GM23338 (cell line): ENCODE measurements at regions not wholly inside any gene's neighbourhood (a gene's known extent, or its start where the extent isn't known, plus 50 kb on each side); places are given as distances from the start of the nearest gene placed in this dataset.

Source experiments
- ATAC-seq: fragments of 200-7000 bp; cut with Tn5 transposase; 3 replicates; pipeline ENCODE4 v1.9.1; 2020
- DNase-seq: peaks from one replicate; pipeline ENCODE4 v3.0.0-alpha.2; 2015; ENCODE audit warnings: low spot score
- H2AFZ ChIP-seq: fragments of 200-600 bp; sonication (generic); 2 replicates; pipeline ENCODE4 v1.8.0; 2016; ENCODE audit warnings: antibody characterized with exemption, mild to moderate bottlenecking, moderate library complexity
- H3F3A ChIP-seq: fragments of 200-600 bp; sonication (generic); replicated peaks from 2 replicates; pipeline ENCODE4 v1.8.0; 2017; ENCODE audit warnings: antibody characterized with exemption, mixed run types, low read depth
- H3K27ac ChIP-seq: fragments of 200-600 bp; sonication (generic); 2 replicates; pipeline ENCODE4 v1.6.1; 2016; ENCODE audit warnings: low read depth
- H3K27me3 ChIP-seq: fragments of 200-600 bp; sonication (generic); 2 replicates; pipeline ENCODE4 v1.8.0; 2016; ENCODE audit warnings: mild to moderate bottlenecking, mixed run types, moderate library complexity; ENCODE audit not compliant: insufficient read depth
- H3K36me3 ChIP-seq: fragments of 200-600 bp; sonication (generic); 2 replicates; pipeline ENCODE4 v1.8.0; 2016; ENCODE audit warnings: mild to moderate bottlenecking; ENCODE audit not compliant: insufficient read depth
- H3K4me1 ChIP-seq: fragments of 200-600 bp; sonication (generic); 2 replicates; pipeline ENCODE4 v1.8.0; 2016; ENCODE audit warnings: mild to moderate bottlenecking, moderate library complexity; ENCODE audit not compliant: insufficient read depth
- H3K4me2 ChIP-seq: fragments of 200-600 bp; sonication (generic); 2 replicates; pipeline ENCODE4 v1.7.1; 2017; ENCODE audit warnings: mixed run types
- H3K4me3 ChIP-seq: fragments of 200-600 bp; sonication (generic); 2 replicates; pipeline ENCODE4 v1.6.1; 2016; ENCODE audit warnings: mixed run types
- H3K79me2 ChIP-seq: fragments of 200-600 bp; sonication (generic); replicated peaks from 2 replicates; pipeline ENCODE4 v1.8.0; 2017; ENCODE audit warnings: mild to moderate bottlenecking; ENCODE audit not compliant: insufficient read depth
- H3K9me2 ChIP-seq: fragments of 200-600 bp; sonication (generic); 2 replicates; pipeline ENCODE4 v1.8.0; 2017; ENCODE audit not compliant: insufficient read depth
- H4K20me1 ChIP-seq: fragments of 200-600 bp; sonication (generic); replicated peaks from 2 replicates; pipeline ENCODE4 v1.8.0; 2017; ENCODE audit warnings: mild to moderate bottlenecking; ENCODE audit not compliant: insufficient read depth
- H3K27ac Mint-ChIP-seq: 2 replicates; pipeline ENCODE4 v1.8.0; 2020; ENCODE audit warnings: inconsistent platforms, mild to moderate bottlenecking, moderate library complexity, mixed read lengths
- H3K27me3 Mint-ChIP-seq: 3 replicates; pipeline ENCODE4 v1.8.0; 2022; ENCODE audit warnings: low read depth, mild to moderate bottlenecking, moderate library complexity, mixed read lengths, inconsistent platforms; ENCODE audit not compliant: insufficient read depth, poor library complexity
- H3K36me3 Mint-ChIP-seq: 3 replicates; pipeline ENCODE4 v1.8.0; 2021; ENCODE audit warnings: low read depth, mild to moderate bottlenecking, inconsistent platforms, moderate library complexity, mixed read lengths
- H3K4me1 Mint-ChIP-seq: 3 replicates; pipeline ENCODE4 v1.8.0; 2020; ENCODE audit warnings: mild to moderate bottlenecking, inconsistent platforms, mixed read lengths
- H3K4me3 Mint-ChIP-seq: 3 replicates; pipeline ENCODE4 v1.8.0; 2021; ENCODE audit warnings: moderate library complexity, mild to moderate bottlenecking, inconsistent platforms, mixed read lengths
- H3K9me3 Mint-ChIP-seq: 3 replicates; pipeline ENCODE4 v1.8.0; 2020; ENCODE audit warnings: moderate library complexity, mild to moderate bottlenecking, inconsistent platforms, mixed read lengths
- EZH2 ChIP-seq: fragments of 200-600 bp; sonication (generic); IDR thresholded peaks from one replicate; pipeline ENCODE4 v1.8.0; 2017; ENCODE audit warnings: antibody characterized with exemption, mild to moderate bottlenecking, low read depth; ENCODE audit not compliant: unreplicated experiment
- EZH2phosphoT487 ChIP-seq: fragments of 200-600 bp; sonication (generic); IDR thresholded peaks from one replicate; pipeline ENCODE4 v1.8.1; 2018; ENCODE audit warnings: antibody characterized with exemption; ENCODE audit not compliant: unreplicated experiment
- JUNB ChIP-seq: IDR thresholded peaks from one replicate; pipeline ENCODE4 v1.6.1; 2016; ENCODE audit warnings: antibody characterized with exemption; ENCODE audit not compliant: unreplicated experiment
- NANOG ChIP-seq: IDR thresholded peaks from 2 replicates; pipeline ENCODE4 v1.6.1; 2016; ENCODE audit warnings: antibody characterized with exemption, borderline replicate concordance
- POLR2AphosphoS5 ChIP-seq: IDR thresholded peaks from 2 replicates; pipeline ENCODE4 v1.6.1; 2016; ENCODE audit warnings: antibody characterized with exemption, low read depth
- STAT1 ChIP-seq: IDR thresholded peaks from one replicate; pipeline ENCODE4 v1.6.1; 2016; ENCODE audit warnings: antibody characterized with exemption; ENCODE audit not compliant: unreplicated experiment
- ZNF114 ChIP-seq: fragments of 250-450 bp; sonication (Bioruptor Pico); IDR thresholded peaks from 2 replicates; pipeline ENCODE4 v1.5.0; 2020; ENCODE audit warnings: mild to moderate bottlenecking, moderate library complexity
- ZNF331 ChIP-seq: fragments of 250-450 bp; sonication (Bioruptor Pico); IDR thresholded peaks from 2 replicates; pipeline ENCODE4 v1.5.0; 2020; ENCODE audit warnings: low read depth, mild to moderate bottlenecking, moderate library complexity
- ZNF462 ChIP-seq: fragments of 250-450 bp; sonication (Bioruptor Pico); IDR thresholded peaks from 2 replicates; pipeline ENCODE4 v1.5.0; 2020; ENCODE audit warnings: mild to moderate bottlenecking, moderate library complexity
- TF ChIP-seq, protein P1 (sequence below): IDR thresholded peaks from 2 replicates; pipeline ENCODE4 v1.6.1; 2016; ENCODE audit warnings: antibody characterized with exemption
- TF ChIP-seq, protein P2 (sequence below): IDR thresholded peaks from one replicate; pipeline ENCODE4 v1.6.1; 2018; ENCODE audit warnings: antibody characterized with exemption; ENCODE audit not compliant: unreplicated experiment
- TF ChIP-seq, protein P3 (sequence below), 2 experiments: fragments of 200-600 bp in 1 of 2; sonication (generic) in 1 of 2; conservative IDR thresholded peaks; 2 replicates each; pipeline versions ENCODE4 v1.5.1 to v1.6.1; 2016 to 2017; ENCODE audit warnings: antibody characterized with exemption in 2 of 2, low read depth in 2 of 2, mild to moderate bottlenecking in 2 of 2, moderate library complexity in 1 of 2

DNA sequence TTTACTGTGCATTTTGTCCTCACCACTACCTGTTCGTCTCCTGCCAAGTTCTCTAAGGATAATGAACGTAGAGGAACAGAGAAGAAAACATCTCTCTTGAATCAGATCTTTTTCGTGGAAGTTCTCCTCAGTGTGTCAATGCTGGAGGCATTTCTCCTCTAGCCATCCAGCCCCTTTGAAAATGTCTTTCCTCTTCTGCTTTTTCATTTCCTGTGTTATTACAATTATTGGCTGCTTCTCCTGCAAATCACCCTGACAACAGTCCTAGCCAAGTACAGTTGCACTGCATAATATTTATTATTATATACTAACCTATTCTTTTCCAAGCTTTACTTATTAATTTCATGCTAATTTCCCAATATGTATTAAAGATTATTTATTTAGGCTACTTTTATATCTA, 61.8 kb upstream of the TRPM3 start:
- no peak for TF ChIP-seq EZH2
- TF ChIP-seq, protein P1, sequence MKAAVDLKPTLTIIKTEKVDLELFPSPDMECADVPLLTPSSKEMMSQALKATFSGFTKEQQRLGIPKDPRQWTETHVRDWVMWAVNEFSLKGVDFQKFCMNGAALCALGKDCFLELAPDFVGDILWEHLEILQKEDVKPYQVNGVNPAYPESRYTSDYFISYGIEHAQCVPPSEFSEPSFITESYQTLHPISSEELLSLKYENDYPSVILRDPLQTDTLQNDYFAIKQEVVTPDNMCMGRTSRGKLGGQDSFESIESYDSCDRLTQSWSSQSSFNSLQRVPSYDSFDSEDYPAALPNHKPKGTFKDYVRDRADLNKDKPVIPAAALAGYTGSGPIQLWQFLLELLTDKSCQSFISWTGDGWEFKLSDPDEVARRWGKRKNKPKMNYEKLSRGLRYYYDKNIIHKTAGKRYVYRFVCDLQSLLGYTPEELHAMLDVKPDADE: no peak
- TF ChIP-seq, protein P2, sequence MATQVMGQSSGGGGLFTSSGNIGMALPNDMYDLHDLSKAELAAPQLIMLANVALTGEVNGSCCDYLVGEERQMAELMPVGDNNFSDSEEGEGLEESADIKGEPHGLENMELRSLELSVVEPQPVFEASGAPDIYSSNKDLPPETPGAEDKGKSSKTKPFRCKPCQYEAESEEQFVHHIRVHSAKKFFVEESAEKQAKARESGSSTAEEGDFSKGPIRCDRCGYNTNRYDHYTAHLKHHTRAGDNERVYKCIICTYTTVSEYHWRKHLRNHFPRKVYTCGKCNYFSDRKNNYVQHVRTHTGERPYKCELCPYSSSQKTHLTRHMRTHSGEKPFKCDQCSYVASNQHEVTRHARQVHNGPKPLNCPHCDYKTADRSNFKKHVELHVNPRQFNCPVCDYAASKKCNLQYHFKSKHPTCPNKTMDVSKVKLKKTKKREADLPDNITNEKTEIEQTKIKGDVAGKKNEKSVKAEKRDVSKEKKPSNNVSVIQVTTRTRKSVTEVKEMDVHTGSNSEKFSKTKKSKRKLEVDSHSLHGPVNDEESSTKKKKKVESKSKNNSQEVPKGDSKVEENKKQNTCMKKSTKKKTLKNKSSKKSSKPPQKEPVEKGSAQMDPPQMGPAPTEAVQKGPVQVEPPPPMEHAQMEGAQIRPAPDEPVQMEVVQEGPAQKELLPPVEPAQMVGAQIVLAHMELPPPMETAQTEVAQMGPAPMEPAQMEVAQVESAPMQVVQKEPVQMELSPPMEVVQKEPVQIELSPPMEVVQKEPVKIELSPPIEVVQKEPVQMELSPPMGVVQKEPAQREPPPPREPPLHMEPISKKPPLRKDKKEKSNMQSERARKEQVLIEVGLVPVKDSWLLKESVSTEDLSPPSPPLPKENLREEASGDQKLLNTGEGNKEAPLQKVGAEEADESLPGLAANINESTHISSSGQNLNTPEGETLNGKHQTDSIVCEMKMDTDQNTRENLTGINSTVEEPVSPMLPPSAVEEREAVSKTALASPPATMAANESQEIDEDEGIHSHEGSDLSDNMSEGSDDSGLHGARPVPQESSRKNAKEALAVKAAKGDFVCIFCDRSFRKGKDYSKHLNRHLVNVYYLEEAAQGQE: no peak
- TF ChIP-seq ZNF462 (CRISPR knock-in tag): no peak
- TF ChIP-seq EZH2phosphoT487: no peak
- no peak for TF ChIP-seq ZNF331 (CRISPR knock-in tag)
- no peak for TF ChIP-seq ZNF114 (CRISPR knock-in tag)
- TF ChIP-seq JUNB: no peak
- no peak for TF ChIP-seq STAT1
- TF ChIP-seq, protein P3, sequence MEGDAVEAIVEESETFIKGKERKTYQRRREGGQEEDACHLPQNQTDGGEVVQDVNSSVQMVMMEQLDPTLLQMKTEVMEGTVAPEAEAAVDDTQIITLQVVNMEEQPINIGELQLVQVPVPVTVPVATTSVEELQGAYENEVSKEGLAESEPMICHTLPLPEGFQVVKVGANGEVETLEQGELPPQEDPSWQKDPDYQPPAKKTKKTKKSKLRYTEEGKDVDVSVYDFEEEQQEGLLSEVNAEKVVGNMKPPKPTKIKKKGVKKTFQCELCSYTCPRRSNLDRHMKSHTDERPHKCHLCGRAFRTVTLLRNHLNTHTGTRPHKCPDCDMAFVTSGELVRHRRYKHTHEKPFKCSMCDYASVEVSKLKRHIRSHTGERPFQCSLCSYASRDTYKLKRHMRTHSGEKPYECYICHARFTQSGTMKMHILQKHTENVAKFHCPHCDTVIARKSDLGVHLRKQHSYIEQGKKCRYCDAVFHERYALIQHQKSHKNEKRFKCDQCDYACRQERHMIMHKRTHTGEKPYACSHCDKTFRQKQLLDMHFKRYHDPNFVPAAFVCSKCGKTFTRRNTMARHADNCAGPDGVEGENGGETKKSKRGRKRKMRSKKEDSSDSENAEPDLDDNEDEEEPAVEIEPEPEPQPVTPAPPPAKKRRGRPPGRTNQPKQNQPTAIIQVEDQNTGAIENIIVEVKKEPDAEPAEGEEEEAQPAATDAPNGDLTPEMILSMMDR (conservative IDR thresholded peaks at IDR 0.05; ENCODE audit: low read depth in 2 of 2): no peak
- no peak for TF ChIP-seq NANOG
- no peak for TF ChIP-seq POLR2AphosphoS5
- H3K36me3 ChIP-seq: no peaks in the 10 kb centered on the region
- no peaks in the 10 kb centered on the region for H3F3A ChIP-seq
- ATAC-seq: no peak
- Mint-ChIP-seq H3K27me3 (no peaks in the 10 kb centered on the region), H3K4me1 (peaks cover 7% of the 10 kb centered on the region), H3K9me3 (no peaks in the 10 kb centered on the region), H3K4me3 (no peak overlapping the region), H3K27ac (no peak overlapping the region), H3K36me3 (no peaks in the 10 kb centered on the region)
- no peak overlapping the region for H2AFZ ChIP-seq
- no peaks in the 10 kb centered on the region for H3K27me3 ChIP-seq
- no peaks in the 10 kb centered on the region for H4K20me1 ChIP-seq
- no peak for DNase-seq
- no peak overlapping the region for H3K4me2 ChIP-seq
- H3K9me2 ChIP-seq: no peaks in the 10 kb centered on the region
- H3K27ac ChIP-seq: no peak overlapping the region
- no peaks in the 10 kb centered on the region for H3K79me2 ChIP-seq
- no peak overlapping the region for H3K4me3 ChIP-seq
- H3K4me1 ChIP-seq: no peaks in the 10 kb centered on the region
